Common myeloid progenitor, CD34-positive (primary cell): ENCODE measurements at regions not wholly inside any gene's neighbourhood (a gene's known extent, or its start where the extent isn't known, plus 50 kb on each side); places are given as distances from the start of the nearest gene placed in this dataset.
"Not testable (repeated sequence)": the region's sequence is repeated elsewhere in the genome, so short reads cannot be mapped to it uniquely, and the experiment has no call there.

ENCODE experiments used
- CTCF ChIA-PET: fragments of 350-600 bp; sonication (Branson Sonifier 250); formaldehyde crosslinking; loops from one replicate; lab custom pipeline; 2021; ENCODE audit warnings: antibody characterized with exemption; lab: Charles Lee
- POLR2A ChIA-PET: fragments of 350-600 bp; sonication (Branson Sonifier 250); formaldehyde crosslinking; loops from one replicate; lab custom pipeline; 2021; ENCODE audit warnings: antibody characterized with exemption; lab: Charles Lee
- DNase-seq, 3 donors: peaks; one replicate each; pipeline versions ENCODE4 v3.0.0 to v3.0.0-alpha.2; 2013
- H3K27ac ChIP-seq, 2 experiments: 1 replicate in 1 of 2; 2 replicates in 1 of 2; pipeline ENCODE4 v1.7.0; 2013; ENCODE audit warnings: inconsistent platforms in 2 of 2, low read length in 2 of 2, mild to moderate bottlenecking in 2 of 2, low read depth in 1 of 2, moderate library complexity in 1 of 2; ENCODE audit not compliant: severe bottlenecking in 2 of 2, insufficient read depth in 1 of 2, poor library complexity in 1 of 2
- H3K27me3 ChIP-seq, 5 experiments: replicated peaks in 2 of 5; 1 replicate in 3 of 5; 2 replicates in 2 of 5; pipeline versions ENCODE4 v1.6.1 to v1.7.0; 2013; ENCODE audit warnings: low read length in 4 of 5, mild to moderate bottlenecking in 2 of 5, moderate library complexity in 2 of 5, inconsistent platforms in 1 of 5; ENCODE audit not compliant: insufficient read depth in 5 of 5, control insufficient read depth in 4 of 5
- H3K36me3 ChIP-seq, 4 experiments: 1 replicate in 2 of 4; 2 replicates in 2 of 4; pipeline versions ENCODE4 v1.6.1 to v1.7.0; 2013; ENCODE audit warnings: low read length in 3 of 4, control low read depth in 1 of 4, mild to moderate bottlenecking in 1 of 4; ENCODE audit not compliant: control insufficient read depth in 4 of 4, insufficient read depth in 4 of 4
- H3K4me1 ChIP-seq, 4 experiments: 1 replicate in 3 of 4; 2 replicates in 1 of 4; pipeline versions ENCODE4 v1.6.1 to v1.7.1; 2013; ENCODE audit warnings: low read length in 3 of 4, mild to moderate bottlenecking in 3 of 4, control low read depth in 1 of 4, inconsistent platforms in 1 of 4, moderate library complexity in 1 of 4; ENCODE audit not compliant: control insufficient read depth in 4 of 4, insufficient read depth in 4 of 4; ENCODE audit errors: control extremely low read depth in 1 of 4
- H3K4me3 ChIP-seq, 7 experiments: 1 replicate in 4 of 7; 2 replicates in 3 of 7; pipeline versions ENCODE4 v1.5.1 to v1.7.0; 2013; ENCODE audit warnings: mild to moderate bottlenecking in 7 of 7, low read length in 6 of 7, moderate library complexity in 6 of 7, inconsistent platforms in 2 of 7, low read depth in 2 of 7, control low read depth in 1 of 7; ENCODE audit not compliant: insufficient read depth in 4 of 7, control insufficient read depth in 1 of 7; ENCODE audit errors: extremely low read depth in 1 of 7
- H3K9me3 ChIP-seq, 5 experiments: 1 replicate in 4 of 5; 2 replicates in 1 of 5; pipeline versions ENCODE4 v1.6.1 to v1.7.1; 2013; ENCODE audit warnings: low read length in 4 of 5, mild to moderate bottlenecking in 2 of 5, inconsistent platforms in 1 of 5, low read depth in 1 of 5, moderate library complexity in 1 of 5; ENCODE audit not compliant: control insufficient read depth in 4 of 5, insufficient read depth in 2 of 5; ENCODE audit errors: control extremely low read depth in 1 of 5
- WGBS: methylation state at CpG from one replicate; pipeline ENCODE4 v1.1.5; 2013; ENCODE audit not compliant: insufficient coverage; 5-methylcytosine and 5-hydroxymethylcytosine counted together

- POLR2A ChIA-PET = no interaction called here
- WGBS = 95% methylated on average over 5 of the region's 5 CpGs
- DNase-seq = no peak
- Histone ChIP-seq H3K4me1 (peaks cover 10 to 57% (median 34%) of the 10 kb centered on the region in 4 experiments), H3K36me3 (no peaks in the 10 kb centered on the region), H3K27ac (no peak overlapping the region), H3K9me3 (no peaks in the 10 kb centered on the region), H3K4me3 (no peak overlapping the region), H3K27me3 (no peaks in the 10 kb centered on the region)
- CTCF ChIA-PET = interaction anchor here (6.9 kb wide), 1 partner anchor 10 kb away, joined by 51 read pairs; no protein-coding TSS in a partner anchor
Observed at GRCh38 chr5:160496784-160497183, 75.1 kb downstream of the PTTG1 start.

GRCh38 chr5:160497878-160498277, 76.2 kb downstream of the PTTG1 start:
- H3K4me1 ChIP-seq = peaks cover 8 to 47% (median 30%) of the 10 kb centered on the region in 4 experiments
- no peak for DNase-seq
- no peaks in the 10 kb centered on the region for H3K27me3 ChIP-seq
- no peaks in the 10 kb centered on the region for H3K9me3 ChIP-seq
- no peak overlapping the region for H3K27ac ChIP-seq
- ChIA-PET POLR2A (no interaction called here), CTCF (interaction anchor here (0.8 to 6.9 kb wide), 5 partner anchors 9 to 60 kb away, joined by 3 to 51 read pairs (median 5); no protein-coding TSS in a partner anchor)
- no peak overlapping the region for H3K4me3 ChIP-seq
- no peaks in the 10 kb centered on the region for H3K36me3 ChIP-seq
- 100% methylated on average over 1 of the region's 2 CpGs for WGBS

- H3K36me3 ChIP-seq = not testable (repeated sequence)
- WGBS = 100% methylated on average over 6 of the region's 21 CpGs
- CTCF ChIA-PET = interaction anchor here (0.8 to 6.9 kb wide), 6 partner anchors 8 to 289 kb away, joined by 3 to 51 read pairs (median 6); no protein-coding TSS in a partner anchor
Observed at GRCh38 chr5:160498441-160499043, 76.9 kb downstream of the PTTG1 start.

GRCh38 chr5:160500786-160501779, 79.4 kb downstream of the PTTG1 start:
- Histone ChIP-seq H3K4me3 (no peak overlapping the region), H3K36me3 (no peaks in the 10 kb centered on the region), H3K27ac (no peak overlapping the region), H3K27me3 (no peaks in the 10 kb centered on the region), H3K9me3 (no peaks in the 10 kb centered on the region), H3K4me1 (peaks cover 0 to 32% (median 20%) of the 10 kb centered on the region in 4 experiments)
- CTCF ChIA-PET = interaction anchor here (0.6 to 1.6 kb wide), 6 partner anchors 8 to 62 kb away, joined by 3 to 10 read pairs (median 4); no protein-coding TSS in a partner anchor
- WGBS = 84% methylated on average over 5 of the region's 6 CpGs
- POLR2A ChIA-PET = interaction anchor here (1.2 kb wide), 1 partner anchor 33 kb away, joined by 3 read pairs; no protein-coding TSS in a partner anchor
- DNase-seq = peak in 2 of 3 donors; percentile 51 to 66

More at GRCh38 chr5:160498441-160499043, 76.9 kb downstream of the PTTG1 start:
- DNase-seq, POLR2A ChIA-PET, H3K9me3 ChIP-seq, H3K27ac ChIP-seq, H3K4me3 ChIP-seq, H3K27me3 ChIP-seq: not testable (repeated sequence)
- peaks cover 8 to 43% (median 26%) of the 10 kb centered on the region in 4 experiments for H3K4me1 ChIP-seq

GRCh38 chr5:160504906-160505305, 83.3 kb downstream of the PTTG1 start:
- 44% methylated on average over 2 of the region's 2 CpGs for WGBS
- H3K4me3 ChIP-seq = no peak overlapping the region
- H3K9me3 ChIP-seq = no peaks in the 10 kb centered on the region
- ChIA-PET CTCF (interaction anchor here (1.2 to 10.1 kb wide), 4 partner anchors 9 to 65 kb away, joined by 3 to 156 read pairs (median 28); no protein-coding TSS in a partner anchor), POLR2A (no interaction called here)
- H3K27me3 ChIP-seq = no peaks in the 10 kb centered on the region
- no peak overlapping the region for H3K27ac ChIP-seq
- H3K4me1 ChIP-seq = peaks cover 6 to 50% (median 37%) of the 10 kb centered on the region in 4 experiments
- H3K36me3 ChIP-seq = no peaks in the 10 kb centered on the region
- peak in 1 of 3 donors; percentile 15 for DNase-seq

- 37% methylated on average over 10 of the region's 18 CpGs for WGBS
- POLR2A ChIA-PET = interaction anchor here (1.6 to 1.9 kb wide), 2 partner anchors 39 to 67 kb away, joined by 7 to 14 read pairs; no protein-coding TSS in a partner anchor
- peak; percentile 90 to 97 (median 97) for DNase-seq
- peaks cover 6 to 39% (median 30%) of the 10 kb centered on the region in 4 experiments for H3K4me1 ChIP-seq
- no peaks in the 10 kb centered on the region for H3K27me3 ChIP-seq
- peak overlapping the region in 2 of 7 experiments; percentile 61 for H3K4me3 ChIP-seq
- CTCF ChIA-PET = interaction anchor here (0.8 to 10.1 kb wide), 15 partner anchors 11 to 66 kb away, joined by 3 to 156 read pairs (median 5); no protein-coding TSS in a partner anchor
- no peaks in the 10 kb centered on the region for H3K36me3 ChIP-seq
- H3K9me3 ChIP-seq = no peaks in the 10 kb centered on the region
- peak overlapping the region; percentile 46 to 78 for H3K27ac ChIP-seq
Observed at GRCh38 chr5:160506006-160507004, 84.7 kb downstream of the PTTG1 start.
